GM12892 (cell line): ENCODE measurements at regions not wholly inside any gene's neighbourhood (a gene's known extent, or its start where the extent isn't known, plus 50 kb on each side); places are given as distances from the start of the nearest gene placed in this dataset.
"Not testable (repeated sequence)": the region's sequence is repeated elsewhere in the genome, so short reads cannot be mapped to it uniquely, and the experiment has no call there.

Experiments used
- DNase-seq: peaks from one replicate; pipeline ENCODE4 v3.0.0; 2011; ENCODE audit not compliant: insufficient read length
- FAIRE-seq: peaks from 2 replicates; lab custom pipeline; 2011; peaks lifted over from hg19 to GRCh38; lab: Jason Lieb, UNC
- POLR2A ChIP-seq: IDR thresholded peaks from 2 replicates; pipeline ENCODE4 v1.6.1; 2011; ENCODE audit warnings: low read depth, low read length, control low read depth
- POLR2AphosphoS5 ChIP-seq: IDR thresholded peaks from 2 replicates; pipeline ENCODE4 v1.6.1; 2011; ENCODE audit warnings: low read depth, low read length, control low read depth
- TAF1 ChIP-seq: IDR thresholded peaks from 2 replicates; pipeline ENCODE4 v1.6.1; 2011; ENCODE audit warnings: low read depth, mild to moderate bottlenecking, control low read depth, low read length, borderline replicate concordance

- DNase-seq (no peak), FAIRE-seq (no peak)
- no peak for TF ChIP-seq POLR2AphosphoS5
- TF ChIP-seq POLR2A = no peak
- TF ChIP-seq TAF1 = no peak
Observed at GRCh38 chr20:12113468-12114371, 196.0 kb downstream of the BTBD3 start.

DNA sequence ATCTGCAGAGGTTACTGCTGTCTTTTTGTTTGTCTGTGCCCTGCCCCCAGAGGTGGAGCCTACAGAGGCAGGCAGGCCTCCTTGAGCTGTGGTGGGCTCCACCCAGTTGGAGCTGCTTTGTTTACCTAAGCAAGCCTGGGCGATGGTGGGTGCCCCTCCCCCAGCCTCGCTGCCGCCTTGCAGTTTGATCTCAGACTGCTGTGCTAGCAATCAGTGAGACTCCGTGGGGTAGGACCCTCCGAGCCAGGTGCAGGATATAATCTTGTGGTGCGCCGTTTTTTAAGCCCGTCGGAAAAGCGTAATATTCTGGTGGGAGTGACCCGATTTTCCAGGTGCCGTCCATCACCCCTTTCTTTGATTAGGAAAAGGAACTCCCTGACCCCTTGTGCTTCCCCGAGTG, 211.4 kb downstream of the BTBD3 start:
- not testable (repeated sequence) for FAIRE-seq

DNA sequence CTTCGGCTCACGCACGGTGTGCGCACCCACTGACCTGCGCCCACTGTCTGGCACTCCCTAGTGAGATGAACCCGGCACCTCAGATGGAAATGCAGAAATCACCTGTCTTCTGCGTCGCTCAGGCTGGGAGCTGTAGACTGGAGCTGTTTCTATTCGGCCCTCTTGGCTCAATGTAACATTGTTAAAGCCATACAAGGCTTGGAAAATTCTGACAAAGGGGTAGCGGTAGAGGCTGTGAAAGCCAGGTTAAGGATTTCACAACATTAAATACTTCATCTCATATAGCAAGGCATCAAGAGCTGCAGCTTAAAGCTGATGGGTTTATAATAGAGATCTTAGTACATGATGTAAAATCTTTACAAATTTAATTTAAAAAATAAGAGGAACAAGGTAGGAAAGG, 211.8 kb downstream of the BTBD3 start:
- FAIRE-seq = not testable (repeated sequence)

More for the DNA sequence above, 211.4 kb downstream of the BTBD3 start:
- not testable (repeated sequence) for DNase-seq

GRCh38 chr20:12130781-12131180, 213.1 kb downstream of the BTBD3 start:
- TF ChIP-seq POLR2A (no peak), TAF1 (no peak), POLR2AphosphoS5 (no peak)
- no peak for FAIRE-seq
- DNase-seq = no peak

More for the DNA sequence above, 211.8 kb downstream of the BTBD3 start:
- DNase-seq = not testable (repeated sequence)

DNA sequence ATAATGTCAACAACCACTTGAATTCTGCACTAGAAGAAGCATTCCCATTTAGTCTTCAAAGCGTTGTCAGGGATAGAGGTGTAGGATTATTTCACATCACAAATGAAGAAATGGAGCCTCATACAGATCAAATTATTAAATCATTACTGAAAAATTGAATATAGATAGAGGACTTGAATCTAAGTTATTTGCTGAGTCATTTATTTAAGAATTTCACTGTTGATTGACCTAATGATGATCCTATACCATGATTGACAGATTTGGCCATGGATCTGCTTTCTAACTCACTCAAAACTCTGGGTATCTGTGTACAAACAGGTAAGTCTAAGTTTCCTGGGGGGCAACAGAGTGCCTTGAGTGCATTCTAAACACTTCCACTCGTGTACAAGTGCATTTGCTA, 215.9 kb downstream of the BTBD3 start:
- no peak for FAIRE-seq
- no peak for TF ChIP-seq TAF1
- TF ChIP-seq POLR2A = no peak

GRCh38 chr20:12145951-12146350, 228.3 kb downstream of the BTBD3 start:
- FAIRE-seq, DNase-seq: not testable (repeated sequence)

More for the DNA sequence above, 215.9 kb downstream of the BTBD3 start:
- DNase-seq = no peak

DNA sequence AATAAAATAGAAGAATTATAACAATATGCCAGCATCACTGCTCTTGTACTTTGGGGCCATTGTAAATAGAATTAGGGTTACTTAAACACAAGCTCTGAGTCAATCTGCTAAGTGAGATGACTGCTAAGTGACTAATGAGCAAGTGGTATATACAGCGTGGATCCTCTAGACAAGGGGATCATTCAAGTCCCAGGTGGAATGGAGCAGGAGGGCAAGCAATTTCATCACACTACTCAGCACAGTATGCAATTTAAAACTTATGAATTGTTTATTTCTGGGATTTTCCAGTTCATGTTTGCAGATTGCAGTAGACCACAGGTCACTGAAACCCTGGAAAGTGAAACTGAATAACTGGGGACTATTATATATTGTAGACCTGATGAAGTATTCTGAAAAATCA, 235.3 kb downstream of the BTBD3 start:
- no peak for DNase-seq
- TF ChIP-seq POLR2A (no peak), TAF1 (no peak), POLR2AphosphoS5 (no peak)
- FAIRE-seq = no peak

GRCh38 chr20:12153628-12154027, 235.9 kb downstream of the BTBD3 start:
- FAIRE-seq (no peak), DNase-seq (no peak)
- TF ChIP-seq POLR2AphosphoS5 (no peak), TAF1 (no peak), POLR2A (no peak)

- DNase-seq (no peak), FAIRE-seq (no peak)
- TF ChIP-seq TAF1 (no peak), POLR2AphosphoS5 (no peak), POLR2A (no peak)
Observed at GRCh38 chr20:12156252-12156651, 238.6 kb downstream of the BTBD3 start.

- no peak for TF ChIP-seq POLR2A
- TF ChIP-seq POLR2AphosphoS5 = no peak
- no peak for TF ChIP-seq TAF1
- FAIRE-seq = no peak
- no peak for DNase-seq
Observed at GRCh38 chr20:12159261-12159660, 241.6 kb downstream of the BTBD3 start.

DNA sequence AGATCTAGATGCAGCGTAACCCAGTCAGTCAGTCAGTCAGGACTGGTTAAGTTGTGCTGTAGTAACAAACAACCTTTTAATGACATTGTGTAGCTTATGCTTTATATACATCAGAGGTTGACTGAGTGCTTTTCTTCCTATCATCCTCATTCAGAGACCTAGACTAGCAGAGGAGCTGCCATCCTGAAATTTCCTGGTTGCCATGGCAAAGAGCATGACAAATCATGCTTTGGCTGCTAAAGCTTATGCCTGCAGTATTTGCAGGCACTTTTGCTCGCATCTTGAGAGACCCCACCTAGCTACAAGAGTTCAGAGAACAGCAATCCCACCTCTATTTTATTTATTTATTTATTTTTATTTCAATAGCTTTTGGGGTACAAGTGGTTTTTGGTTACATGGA, 244.0 kb downstream of the BTBD3 start:
- DNase-seq = no peak
- no peak for TF ChIP-seq TAF1
- TF ChIP-seq POLR2A = no peak
- no peak for TF ChIP-seq POLR2AphosphoS5
- no peak for FAIRE-seq

DNA sequence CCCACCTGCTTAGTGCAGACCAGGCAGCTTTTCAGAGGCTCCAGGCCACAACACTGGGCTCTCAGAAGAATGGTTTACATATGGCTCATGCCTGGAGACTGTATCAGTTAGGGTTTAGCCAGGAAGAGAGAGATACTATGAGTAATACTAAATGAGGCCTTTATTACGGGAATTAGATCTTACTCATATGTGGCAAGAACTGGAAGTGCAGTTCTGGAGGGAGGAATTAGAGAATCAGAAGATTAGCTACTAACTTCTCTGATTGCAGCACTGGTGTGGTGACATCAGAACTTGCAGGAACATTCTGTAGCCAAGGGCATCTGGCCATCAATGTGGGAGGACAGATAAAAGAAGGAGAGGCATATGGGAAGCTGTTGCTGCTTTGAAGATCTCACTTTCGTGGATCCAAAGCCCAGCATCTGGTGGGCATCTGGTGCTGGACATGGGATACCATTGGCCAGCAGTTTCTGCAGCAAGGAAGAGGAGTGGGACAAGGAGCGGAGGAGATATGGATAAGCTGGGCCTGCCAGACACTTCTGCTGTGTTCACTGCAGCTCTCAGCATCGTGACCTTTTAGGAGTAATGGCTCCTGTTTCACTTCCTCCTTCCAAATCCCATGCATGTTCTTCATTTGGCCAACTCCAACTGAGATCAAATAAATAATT, 248.5 kb downstream of the BTBD3 start:
- DNase-seq = no peak
- FAIRE-seq = no peak
- no peak for TF ChIP-seq POLR2A
- no peak for TF ChIP-seq TAF1
- TF ChIP-seq POLR2AphosphoS5 = no peak

DNA sequence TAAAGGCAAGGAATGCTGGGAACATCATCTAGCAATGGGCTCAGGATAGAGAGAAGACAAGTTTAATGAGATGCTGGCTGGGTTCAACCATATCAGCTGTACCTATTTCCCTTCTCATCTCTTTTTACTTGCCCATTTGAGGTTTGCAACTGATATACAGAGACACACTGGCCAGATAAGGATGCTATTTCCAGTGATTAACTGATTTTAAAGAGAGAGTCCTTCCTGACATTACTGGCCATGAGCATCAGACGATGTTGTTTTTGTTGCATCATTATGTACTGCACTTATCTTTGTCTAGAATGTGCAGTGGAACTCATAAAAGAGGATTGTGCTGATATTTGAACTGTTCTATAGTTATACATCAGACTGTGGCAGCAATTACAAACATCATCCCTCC, 252.7 kb downstream of the BTBD3 start:
- DNase-seq (no peak), FAIRE-seq (no peak)
- TF ChIP-seq POLR2AphosphoS5 = no peak
- TF ChIP-seq TAF1 = no peak
- TF ChIP-seq POLR2A = no peak
